ENCODE measurements at regions not wholly inside any gene's neighbourhood (a gene's known extent, or its start where the extent isn't known, plus 50 kb on each side); places are given as distances from the start of the nearest gene placed in this dataset.

DNA sequence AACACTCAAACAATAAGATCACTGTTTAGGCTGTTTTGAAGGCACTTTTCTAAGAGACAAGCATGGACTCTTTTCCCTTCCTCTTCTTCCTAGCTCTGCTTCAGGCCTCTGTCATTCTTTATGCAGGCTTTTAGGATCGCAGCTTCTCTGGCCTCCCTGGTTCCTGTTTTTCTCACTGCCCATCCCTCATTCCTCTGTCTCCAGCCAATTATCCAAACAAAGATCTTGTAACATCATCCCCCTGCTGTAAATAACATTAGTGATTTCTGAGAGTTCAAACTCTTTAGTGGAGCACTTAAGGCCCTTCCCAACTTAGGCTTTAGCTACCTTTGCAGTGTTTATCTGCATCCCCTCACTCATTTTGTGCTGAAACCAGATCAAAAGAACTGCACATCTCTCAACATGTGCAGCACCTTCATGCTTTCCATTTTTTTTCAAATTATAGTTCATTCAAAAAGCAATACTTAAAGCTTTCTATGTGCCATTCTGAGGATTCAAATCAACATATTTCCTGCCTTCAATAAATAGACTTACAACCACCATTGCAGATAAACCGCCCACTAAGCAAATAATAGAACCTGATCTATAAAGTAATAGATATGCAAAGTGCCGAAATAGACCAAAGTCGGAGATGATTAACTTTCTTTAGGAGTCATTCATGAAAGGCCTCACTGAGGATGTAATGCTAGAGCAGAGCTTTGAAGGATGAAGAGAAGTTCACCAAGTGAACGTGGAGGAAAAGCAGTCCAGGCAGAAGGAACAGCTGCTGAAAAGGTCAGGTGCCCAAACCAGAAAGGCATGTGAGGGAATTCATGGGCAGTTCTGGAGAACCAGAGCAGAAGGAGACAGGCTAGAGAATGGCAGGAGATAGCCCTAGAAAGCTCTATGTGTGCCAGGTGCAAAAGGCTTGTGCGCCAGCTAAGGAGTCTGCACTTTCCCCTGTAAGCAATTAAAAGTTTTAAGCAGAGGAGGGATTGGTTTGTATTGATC, 95.8 kb upstream of the ZNF366 start:
- Histone ChIP-seq H3F3A (ENCODE audit: insufficient read depth, low read length, poor library complexity, severe bottlenecking) (no peaks in the 10 kb centered on the region), H3K9ac (ENCODE audit: low read length) (no peak overlapping the region), H2AFZ (ENCODE audit: low read depth, low read length) (no peak overlapping the region), H3K27ac (ENCODE audit: low read length) (no peak overlapping the region), H3K36me3 (ENCODE audit: insufficient read depth, low read length) (no peaks in the 10 kb centered on the region), H3K27me3 (ENCODE audit: insufficient read depth, low read depth, low read length) (no peaks in the 10 kb centered on the region), H4K20me1 (ENCODE audit: insufficient read depth) (no peaks in the 10 kb centered on the region), H3K9me2 (ENCODE audit: insufficient read depth, low read length) (no peaks in the 10 kb centered on the region), H3K9me3 (ENCODE audit: low read length) (no peaks in the 10 kb centered on the region), H3K4me3 (ENCODE audit: low read length) (no peak overlapping the region), H3K4me2 (ENCODE audit: low read length) (no peak overlapping the region), H3K79me2 (replicated peaks; ENCODE audit: insufficient read depth, low read length) (no peaks in the 10 kb centered on the region)
- TF ChIP-seq POLR2AphosphoS5 (IDR thresholded peaks at IDR 0.05), result no peak
- TF ChIP-seq, protein P1, sequence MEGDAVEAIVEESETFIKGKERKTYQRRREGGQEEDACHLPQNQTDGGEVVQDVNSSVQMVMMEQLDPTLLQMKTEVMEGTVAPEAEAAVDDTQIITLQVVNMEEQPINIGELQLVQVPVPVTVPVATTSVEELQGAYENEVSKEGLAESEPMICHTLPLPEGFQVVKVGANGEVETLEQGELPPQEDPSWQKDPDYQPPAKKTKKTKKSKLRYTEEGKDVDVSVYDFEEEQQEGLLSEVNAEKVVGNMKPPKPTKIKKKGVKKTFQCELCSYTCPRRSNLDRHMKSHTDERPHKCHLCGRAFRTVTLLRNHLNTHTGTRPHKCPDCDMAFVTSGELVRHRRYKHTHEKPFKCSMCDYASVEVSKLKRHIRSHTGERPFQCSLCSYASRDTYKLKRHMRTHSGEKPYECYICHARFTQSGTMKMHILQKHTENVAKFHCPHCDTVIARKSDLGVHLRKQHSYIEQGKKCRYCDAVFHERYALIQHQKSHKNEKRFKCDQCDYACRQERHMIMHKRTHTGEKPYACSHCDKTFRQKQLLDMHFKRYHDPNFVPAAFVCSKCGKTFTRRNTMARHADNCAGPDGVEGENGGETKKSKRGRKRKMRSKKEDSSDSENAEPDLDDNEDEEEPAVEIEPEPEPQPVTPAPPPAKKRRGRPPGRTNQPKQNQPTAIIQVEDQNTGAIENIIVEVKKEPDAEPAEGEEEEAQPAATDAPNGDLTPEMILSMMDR (IDR thresholded peaks at IDR 0.05; ENCODE audit: poor library complexity, severe bottlenecking), result no peak
- TF ChIP-seq RAD21 (conservative IDR thresholded peaks at IDR 0.05), result no peak
- TF ChIP-seq EZH2 (IDR thresholded peaks at IDR 0.05; ENCODE audit: borderline replicate concordance, insufficient read depth, low read length, poor library complexity, severe bottlenecking), result no peak
- no peak for TF ChIP-seq MXI1 (conservative IDR thresholded peaks at IDR 0.05; ENCODE audit: poor library complexity, severe bottlenecking)
- no peak for TF ChIP-seq TAF1 (IDR thresholded peaks at IDR 0.05; ENCODE audit: low read depth)
- no peak for TF ChIP-seq REST (IDR thresholded peaks at IDR 0.05; ENCODE audit: borderline replicate concordance)
- no peak for TF ChIP-seq EP300 (conservative IDR thresholded peaks at IDR 0.05; ENCODE audit: poor library complexity, severe bottlenecking)
- TF ChIP-seq SMC3 (conservative IDR thresholded peaks at IDR 0.05; ENCODE audit: poor library complexity), result no peak

DNA sequence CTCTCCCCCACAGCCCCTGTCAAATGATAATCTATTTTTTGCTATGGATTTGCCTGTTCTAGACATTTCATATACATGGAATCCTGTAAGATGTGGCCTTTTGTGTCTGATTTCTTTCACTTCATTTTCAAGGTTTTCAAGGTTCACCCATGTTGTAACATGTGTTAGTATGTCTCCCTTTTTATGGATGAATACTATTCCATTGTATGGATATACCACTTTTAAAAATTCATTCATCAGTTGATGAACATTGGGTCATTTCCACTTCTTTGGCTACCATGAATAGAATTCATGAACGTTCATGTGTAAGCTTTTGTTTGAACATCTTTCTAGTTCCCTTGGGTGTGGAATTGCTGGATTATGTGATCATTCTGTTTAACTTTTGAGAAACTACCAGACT, 94.7 kb upstream of the ZNF366 start:
- H2AFZ ChIP-seq (ENCODE audit: low read depth, low read length), result no peak overlapping the region
- H4K20me1 ChIP-seq (ENCODE audit: insufficient read depth), result no peaks in the 10 kb centered on the region
- H3F3A ChIP-seq (ENCODE audit: insufficient read depth, low read length, poor library complexity, severe bottlenecking), result no peaks in the 10 kb centered on the region
- no peaks in the 10 kb centered on the region for H3K9me3 ChIP-seq (ENCODE audit: low read length)
- TF ChIP-seq MXI1 (conservative IDR thresholded peaks at IDR 0.05; ENCODE audit: poor library complexity, severe bottlenecking) (no peak), POLR2AphosphoS5 (IDR thresholded peaks at IDR 0.05) (no peak), RAD21 (conservative IDR thresholded peaks at IDR 0.05) (no peak), SMC3 (conservative IDR thresholded peaks at IDR 0.05; ENCODE audit: poor library complexity) (no peak), TAF1 (IDR thresholded peaks at IDR 0.05; ENCODE audit: low read depth) (no peak), EZH2 (IDR thresholded peaks at IDR 0.05; ENCODE audit: borderline replicate concordance, insufficient read depth, low read length, poor library complexity, severe bottlenecking) (no peak), EP300 (conservative IDR thresholded peaks at IDR 0.05; ENCODE audit: poor library complexity, severe bottlenecking) (no peak), REST (IDR thresholded peaks at IDR 0.05; ENCODE audit: borderline replicate concordance) (no peak)
- H3K27ac ChIP-seq (ENCODE audit: low read length), result no peak overlapping the region
- no peak overlapping the region for H3K4me2 ChIP-seq (ENCODE audit: low read length)
- no peak overlapping the region for H3K9ac ChIP-seq (ENCODE audit: low read length)
- no peaks in the 10 kb centered on the region for H3K36me3 ChIP-seq (ENCODE audit: insufficient read depth, low read length)
- no peaks in the 10 kb centered on the region for H3K27me3 ChIP-seq (ENCODE audit: insufficient read depth, low read depth, low read length)
- H3K4me3 ChIP-seq (ENCODE audit: low read length), result no peak overlapping the region
- no peaks in the 10 kb centered on the region for H3K79me2 ChIP-seq (replicated peaks; ENCODE audit: insufficient read depth, low read length)
- no peaks in the 10 kb centered on the region for H3K9me2 ChIP-seq (ENCODE audit: insufficient read depth, low read length)

All from neural cell (in vitro differentiated cells).